Stomach (tissue), 8 donors: ENCODE measurements at regions not wholly inside any gene's neighbourhood (a gene's known extent, or its start where the extent isn't known, plus 50 kb on each side); places are given as distances from the start of the nearest gene placed in this dataset.

Experiments
- DNase-seq, 2 donors: peaks; one replicate each; pipeline versions ENCODE4 v3.0.0 to v3.0.0-alpha.2; 2013 to 2019
- H3K27ac ChIP-seq, 5 donors: fragments of 200-600 bp in 4 of 5; sonication (generic) in 4 of 5; one replicate each; pipeline ENCODE4 v1.5.1; 2013 to 2019; ENCODE audit warnings: mild to moderate bottlenecking in 1 of 5, moderate library complexity in 1 of 5
- H3K27me3 ChIP-seq, 3 donors: fragments of 200-600 bp; sonication (generic); one replicate each; pipeline ENCODE4 v1.5.1; 2017 to 2019; ENCODE audit warnings: mixed run types in 1 of 3
- H3K36me3 ChIP-seq, 4 donors: fragments of 200-600 bp; sonication (generic); 1 replicate in 3 of 4; 2 replicates in 1 of 4; pipeline ENCODE4 v1.5.1; 2016 to 2019
- H3K4me1 ChIP-seq, 4 donors: fragments of 200-600 bp; sonication (generic); one replicate each; pipeline ENCODE4 v1.5.1; 2016 to 2019
- H3K4me3 ChIP-seq, 4 donors: fragments of 200-600 bp; sonication (generic) in 3 of 4; one replicate each; pipeline ENCODE4 v1.5.1; 2016 to 2019; ENCODE audit warnings: mild to moderate bottlenecking in 1 of 4
- H3K9me3 ChIP-seq, 4 donors: fragments of 200-600 bp; sonication (generic); one replicate each; pipeline ENCODE4 v1.5.1; 2016 to 2019
- CTCF ChIP-seq, 7 experiments: fragments of 450-650 bp in 4 of 7; fragments of 200-600 bp in 3 of 7; sonication (generic) in 3 of 7; IDR thresholded peaks; one replicate each; pipeline ENCODE4 v1.5.1; 2016 to 2019; ENCODE audit warnings: antibody characterized with exemption in 7 of 7, control low read depth in 2 of 7, mild to moderate bottlenecking in 1 of 7
- EP300 ChIP-seq: sonication (generic); formaldehyde crosslinking; IDR thresholded peaks from one replicate; pipeline ENCODE4 v1.6.1; 2017; ENCODE audit warnings: antibody characterized with exemption
- POLR2A ChIP-seq, 4 donors: fragments of 450-650 bp; IDR thresholded peaks; one replicate each; pipeline ENCODE4 v1.6.1; 2016; ENCODE audit warnings: antibody characterized with exemption in 4 of 4, control low read depth in 2 of 4, mild to moderate bottlenecking in 1 of 4, moderate library complexity in 1 of 4
- POLR2AphosphoS5 ChIP-seq, 3 donors: sonication (generic); formaldehyde crosslinking; IDR thresholded peaks; one replicate each; pipeline ENCODE4 v1.6.1; 2016; ENCODE audit warnings: antibody characterized with exemption in 3 of 3
- WGBS, 5 donors: extraction: QIAGEN DNeasy Blood & Tissue Kit in 3 of 5; methylation state at CpG; one replicate each; pipeline versions ENCODE4 v1.1.5 to v1.1.7; 2013 to 2018; 5-methylcytosine and 5-hydroxymethylcytosine counted together
- intact Hi-C: fragments of 100-400 bp; cut with DNase I; formaldehyde crosslinking; loops from one replicate; pipeline ENCODE4 v1.15.1; 2023; ENCODE audit warnings: low total_unique reads
- donor health status: healthy with polysubstance abuse.
- donor health status: Bipolar disorder and iron deficiency.
- donor health status: healthy.

GRCh38 chr14:43595096-43595772, 911.8 kb downstream of the FSCB start:
- no peaks in the 10 kb centered on the region for H3K27me3 ChIP-seq
- TF ChIP-seq EP300 (no peak), POLR2AphosphoS5 (IDR thresholded peaks at IDR 0.05) (no peak), CTCF (IDR thresholded peaks at IDR 0.05) (no peak), POLR2A (IDR thresholded peaks at IDR 0.05) (no peak)
- H3K4me3 ChIP-seq, result no peak overlapping the region
- H3K36me3 ChIP-seq, result no peaks in the 10 kb centered on the region
- H3K27ac ChIP-seq, result no peak overlapping the region
- WGBS, 5 donors, result 48 to 80% (median 69%) methylated on average over 2 of the region's 2 CpGs
- intact Hi-C loops, result no loop called here
- H3K4me1 ChIP-seq, result no peaks in the 10 kb centered on the region
- DNase-seq, result no peak
- H3K9me3 ChIP-seq, result no peaks in the 10 kb centered on the region

GRCh38 chr14:43591776-43592175, 915.3 kb downstream of the FSCB start:
- intact Hi-C loops, result no loop called here
- TF ChIP-seq POLR2A (IDR thresholded peaks at IDR 0.05) (no peak), POLR2AphosphoS5 (IDR thresholded peaks at IDR 0.05) (no peak), EP300 (no peak), CTCF (IDR thresholded peaks at IDR 0.05) (no peak)
- 55 to 65% (median 62%) methylated on average over 3 of the region's 3 CpGs for WGBS, 5 donors
- no peak overlapping the region for H3K4me3 ChIP-seq
- DNase-seq, result no peak
- H3K9me3 ChIP-seq, result no peaks in the 10 kb centered on the region
- H3K27me3 ChIP-seq, result no peaks in the 10 kb centered on the region
- no peaks in the 10 kb centered on the region for H3K36me3 ChIP-seq
- peaks cover 0 to 4% (median 0%) of the 10 kb centered on the region in 4 donors for H3K4me1 ChIP-seq
- no peak overlapping the region for H3K27ac ChIP-seq

GRCh38 chr14:43587183-43587582, 919.9 kb downstream of the FSCB start:
- H3K9me3 ChIP-seq, result peaks cover 0 to 2% (median under 1%) of the 10 kb centered on the region in 4 donors
- intact Hi-C loops, result no loop called here
- H3K27ac ChIP-seq, result no peak overlapping the region
- no peak overlapping the region for H3K4me3 ChIP-seq
- no peak for DNase-seq
- no peak for TF ChIP-seq EP300
- no peak for TF ChIP-seq POLR2A (IDR thresholded peaks at IDR 0.05)
- TF ChIP-seq POLR2AphosphoS5 (IDR thresholded peaks at IDR 0.05), result no peak
- no peak for TF ChIP-seq CTCF (IDR thresholded peaks at IDR 0.05)
- H3K4me1 ChIP-seq, result peaks cover 0 to 4% (median 0%) of the 10 kb centered on the region in 4 donors
- no peaks in the 10 kb centered on the region for H3K36me3 ChIP-seq
- H3K27me3 ChIP-seq, result no peaks in the 10 kb centered on the region
- 68 to 72% (median 71%) methylated on average over 3 of the region's 3 CpGs for WGBS, 5 donors

GRCh38 chr14:43579671-43580070, 927.4 kb downstream of the FSCB start:
- 66 to 81% (median 72%) methylated on average over 2 of the region's 2 CpGs for WGBS, 5 donors
- no peak overlapping the region for H3K4me3 ChIP-seq
- H3K27me3 ChIP-seq, result no peaks in the 10 kb centered on the region
- TF ChIP-seq CTCF (IDR thresholded peaks at IDR 0.05), result no peak
- TF ChIP-seq POLR2AphosphoS5 (IDR thresholded peaks at IDR 0.05), result no peak
- TF ChIP-seq EP300, result no peak
- no peak for TF ChIP-seq POLR2A (IDR thresholded peaks at IDR 0.05)
- no peak for DNase-seq
- intact Hi-C loops, result no loop called here
- peaks cover 7 to 20% (median 11%) of the 10 kb centered on the region in 4 donors for H3K9me3 ChIP-seq
- H3K36me3 ChIP-seq, result no peaks in the 10 kb centered on the region
- no peaks in the 10 kb centered on the region for H3K4me1 ChIP-seq
- H3K27ac ChIP-seq, result no peak overlapping the region
